ENCODE measurements at regions not wholly inside any gene's neighbourhood (a gene's known extent, or its start where the extent isn't known, plus 50 kb on each side); places are given as distances from the start of the nearest gene placed in this dataset.
"Not testable (repeated sequence)": the region's sequence is repeated elsewhere in the genome, so short reads cannot be mapped to it uniquely, and the experiment has no call there.

- no peak for DNase-seq
Observed at GRCh38 chr2:228956701-228957474, 314.2 kb downstream of the PID1 start.

- no peak for DNase-seq
Observed at GRCh38 chr2:228949831-228950230, 321.3 kb downstream of the PID1 start.

- DNase-seq: no peak
Observed at GRCh38 chr2:228945710-228946109, 325.4 kb downstream of the PID1 start.

- no peak for DNase-seq
Observed at GRCh38 chr2:228942856-228943255, 328.2 kb downstream of the PID1 start.

- no peak for DNase-seq
Observed at GRCh38 chr2:228938629-228939028, 332.5 kb downstream of the PID1 start.

- DNase-seq: no peak
Observed at GRCh38 chr2:228927028-228928010, 343.8 kb downstream of the PID1 start.

GRCh38 chr2:228919808-228920207 lies 351.3 kb downstream of the PID1 start:
- no peak for DNase-seq

- DNase-seq: no peak
Observed at GRCh38 chr2:228917220-228917619, 353.9 kb downstream of the PID1 start.

GRCh38 chr2:228916416-228917090 lies 354.5 kb downstream of the PID1 start:
- DNase-seq: no peak

- no peak for DNase-seq
Observed at GRCh38 chr2:228913176-228913575, 357.9 kb downstream of the PID1 start.

GRCh38 chr2:228910872-228911271 lies 360.2 kb downstream of the PID1 start:
- DNase-seq: not testable (repeated sequence)

GRCh38 chr2:228902176-228902575 lies 368.9 kb downstream of the PID1 start:
- DNase-seq: no peak

GRCh38 chr2:228901531-228901930 lies 369.6 kb downstream of the PID1 start:
- no peak for DNase-seq

- no peak for DNase-seq
Observed at GRCh38 chr2:228878138-228878537, 392.9 kb downstream of the PID1 start.

GRCh38 chr2:228876276-228876675 lies 394.8 kb downstream of the PID1 start:
- DNase-seq: no peak

- no peak for DNase-seq
Observed at GRCh38 chr2:228875152-228875900, 395.8 kb downstream of the PID1 start.

- no peak for DNase-seq
Observed at GRCh38 chr2:228871012-228871411, 400.1 kb downstream of the PID1 start.

- no peak for DNase-seq
Observed at GRCh38 chr2:228869636-228870264, 401.3 kb downstream of the PID1 start.

GRCh38 chr2:228867406-228867805 lies 403.7 kb downstream of the PID1 start:
- no peak for DNase-seq

- DNase-seq: no peak
Observed at GRCh38 chr2:228866781-228867180, 404.3 kb downstream of the PID1 start.

- no peak for DNase-seq
Observed at GRCh38 chr2:228866044-228866443, 405.0 kb downstream of the PID1 start.

- no peak for DNase-seq
Observed at GRCh38 chr2:228864131-228864530, 407.0 kb downstream of the PID1 start.

Measured in suppressor macrophage treated with lipopolysaccharide for 4 hours (primary cell).